GM23338 (cell line): ENCODE measurements at regions not wholly inside any gene's neighbourhood (a gene's known extent, or its start where the extent isn't known, plus 50 kb on each side); places are given as distances from the start of the nearest gene placed in this dataset.

ENCODE experiments used
- ATAC-seq: fragments of 200-7000 bp; cut with Tn5 transposase; 3 replicates; pipeline ENCODE4 v1.9.1; 2020
- DNase-seq: peaks from one replicate; pipeline ENCODE4 v3.0.0-alpha.2; 2015; ENCODE audit warnings: low spot score
- H2AFZ ChIP-seq: fragments of 200-600 bp; sonication (generic); 2 replicates; pipeline ENCODE4 v1.8.0; 2016; ENCODE audit warnings: antibody characterized with exemption, mild to moderate bottlenecking, moderate library complexity
- H3F3A ChIP-seq: fragments of 200-600 bp; sonication (generic); replicated peaks from 2 replicates; pipeline ENCODE4 v1.8.0; 2017; ENCODE audit warnings: antibody characterized with exemption, mixed run types, low read depth
- H3K27ac ChIP-seq: fragments of 200-600 bp; sonication (generic); 2 replicates; pipeline ENCODE4 v1.6.1; 2016; ENCODE audit warnings: low read depth
- H3K27me3 ChIP-seq: fragments of 200-600 bp; sonication (generic); 2 replicates; pipeline ENCODE4 v1.8.0; 2016; ENCODE audit warnings: mild to moderate bottlenecking, mixed run types, moderate library complexity; ENCODE audit not compliant: insufficient read depth
- H3K36me3 ChIP-seq: fragments of 200-600 bp; sonication (generic); 2 replicates; pipeline ENCODE4 v1.8.0; 2016; ENCODE audit warnings: mild to moderate bottlenecking; ENCODE audit not compliant: insufficient read depth
- H3K4me1 ChIP-seq: fragments of 200-600 bp; sonication (generic); 2 replicates; pipeline ENCODE4 v1.8.0; 2016; ENCODE audit warnings: mild to moderate bottlenecking, moderate library complexity; ENCODE audit not compliant: insufficient read depth
- H3K4me2 ChIP-seq: fragments of 200-600 bp; sonication (generic); 2 replicates; pipeline ENCODE4 v1.7.1; 2017; ENCODE audit warnings: mixed run types
- H3K4me3 ChIP-seq: fragments of 200-600 bp; sonication (generic); 2 replicates; pipeline ENCODE4 v1.6.1; 2016; ENCODE audit warnings: mixed run types
- H3K79me2 ChIP-seq: fragments of 200-600 bp; sonication (generic); replicated peaks from 2 replicates; pipeline ENCODE4 v1.8.0; 2017; ENCODE audit warnings: mild to moderate bottlenecking; ENCODE audit not compliant: insufficient read depth
- H3K9me2 ChIP-seq: fragments of 200-600 bp; sonication (generic); 2 replicates; pipeline ENCODE4 v1.8.0; 2017; ENCODE audit not compliant: insufficient read depth
- H4K20me1 ChIP-seq: fragments of 200-600 bp; sonication (generic); replicated peaks from 2 replicates; pipeline ENCODE4 v1.8.0; 2017; ENCODE audit warnings: mild to moderate bottlenecking; ENCODE audit not compliant: insufficient read depth
- H3K27ac Mint-ChIP-seq: 2 replicates; pipeline ENCODE4 v1.8.0; 2020; ENCODE audit warnings: inconsistent platforms, mild to moderate bottlenecking, moderate library complexity, mixed read lengths
- H3K27me3 Mint-ChIP-seq: 3 replicates; pipeline ENCODE4 v1.8.0; 2022; ENCODE audit warnings: low read depth, mild to moderate bottlenecking, moderate library complexity, mixed read lengths, inconsistent platforms; ENCODE audit not compliant: insufficient read depth, poor library complexity
- H3K36me3 Mint-ChIP-seq: 3 replicates; pipeline ENCODE4 v1.8.0; 2021; ENCODE audit warnings: low read depth, mild to moderate bottlenecking, inconsistent platforms, moderate library complexity, mixed read lengths
- H3K4me1 Mint-ChIP-seq: 3 replicates; pipeline ENCODE4 v1.8.0; 2020; ENCODE audit warnings: mild to moderate bottlenecking, inconsistent platforms, mixed read lengths
- H3K4me3 Mint-ChIP-seq: 3 replicates; pipeline ENCODE4 v1.8.0; 2021; ENCODE audit warnings: moderate library complexity, mild to moderate bottlenecking, inconsistent platforms, mixed read lengths
- H3K9me3 Mint-ChIP-seq: 3 replicates; pipeline ENCODE4 v1.8.0; 2020; ENCODE audit warnings: moderate library complexity, mild to moderate bottlenecking, inconsistent platforms, mixed read lengths
- CREB1 ChIP-seq: fragments of 250-450 bp; sonication (Bioruptor Pico); IDR thresholded peaks from 2 replicates; pipeline ENCODE4 v1.5.0; 2020; ENCODE audit warnings: low read depth, mild to moderate bottlenecking, moderate library complexity
- CTCF ChIP-seq, 2 experiments: fragments of 200-600 bp in 1 of 2; sonication (generic) in 1 of 2; conservative IDR thresholded peaks; 2 replicates each; pipeline versions ENCODE4 v1.5.1 to v1.6.1; 2016 to 2017; ENCODE audit warnings: antibody characterized with exemption in 2 of 2, low read depth in 2 of 2, mild to moderate bottlenecking in 2 of 2, moderate library complexity in 1 of 2
- ETS1 ChIP-seq: IDR thresholded peaks from 2 replicates; pipeline ENCODE4 v1.6.1; 2016; ENCODE audit warnings: antibody characterized with exemption
- EZH2 ChIP-seq: fragments of 200-600 bp; sonication (generic); IDR thresholded peaks from one replicate; pipeline ENCODE4 v1.8.0; 2017; ENCODE audit warnings: antibody characterized with exemption, mild to moderate bottlenecking, low read depth; ENCODE audit not compliant: unreplicated experiment
- EZH2phosphoT487 ChIP-seq: fragments of 200-600 bp; sonication (generic); IDR thresholded peaks from one replicate; pipeline ENCODE4 v1.8.1; 2018; ENCODE audit warnings: antibody characterized with exemption; ENCODE audit not compliant: unreplicated experiment
- JUNB ChIP-seq: IDR thresholded peaks from one replicate; pipeline ENCODE4 v1.6.1; 2016; ENCODE audit warnings: antibody characterized with exemption; ENCODE audit not compliant: unreplicated experiment
- NANOG ChIP-seq: IDR thresholded peaks from 2 replicates; pipeline ENCODE4 v1.6.1; 2016; ENCODE audit warnings: antibody characterized with exemption, borderline replicate concordance
- POLR2AphosphoS5 ChIP-seq: IDR thresholded peaks from 2 replicates; pipeline ENCODE4 v1.6.1; 2016; ENCODE audit warnings: antibody characterized with exemption, low read depth
- REST ChIP-seq: IDR thresholded peaks from one replicate; pipeline ENCODE4 v1.6.1; 2018; ENCODE audit warnings: antibody characterized with exemption; ENCODE audit not compliant: unreplicated experiment
- STAT1 ChIP-seq: IDR thresholded peaks from one replicate; pipeline ENCODE4 v1.6.1; 2016; ENCODE audit warnings: antibody characterized with exemption; ENCODE audit not compliant: unreplicated experiment
- ZNF114 ChIP-seq: fragments of 250-450 bp; sonication (Bioruptor Pico); IDR thresholded peaks from 2 replicates; pipeline ENCODE4 v1.5.0; 2020; ENCODE audit warnings: mild to moderate bottlenecking, moderate library complexity
- ZNF331 ChIP-seq: fragments of 250-450 bp; sonication (Bioruptor Pico); IDR thresholded peaks from 2 replicates; pipeline ENCODE4 v1.5.0; 2020; ENCODE audit warnings: low read depth, mild to moderate bottlenecking, moderate library complexity
- ZNF462 ChIP-seq: fragments of 250-450 bp; sonication (Bioruptor Pico); IDR thresholded peaks from 2 replicates; pipeline ENCODE4 v1.5.0; 2020; ENCODE audit warnings: mild to moderate bottlenecking, moderate library complexity

GRCh38 chr11:129732941-129733340 is 82.7 kb upstream of the TMEM45B start:
- no peaks in the 10 kb centered on the region for H3F3A ChIP-seq
- H3K4me1 ChIP-seq: no peaks in the 10 kb centered on the region
- no peak overlapping the region for H3K4me3 ChIP-seq
- no peaks in the 10 kb centered on the region for H3K36me3 Mint-ChIP-seq
- no peaks in the 10 kb centered on the region for H3K27me3 ChIP-seq
- no peak for TF ChIP-seq JUNB
- no peak for TF ChIP-seq CREB1 (CRISPR knock-in tag)
- TF ChIP-seq CTCF (conservative IDR thresholded peaks at IDR 0.05; ENCODE audit: low read depth in 2 of 2): no peak
- TF ChIP-seq ZNF462: no peak
- TF ChIP-seq ETS1: no peak
- no peak for TF ChIP-seq POLR2AphosphoS5
- TF ChIP-seq REST: no peak
- no peak for TF ChIP-seq STAT1
- TF ChIP-seq NANOG: no peak
- no peak for TF ChIP-seq ZNF331 (CRISPR knock-in tag)
- TF ChIP-seq EZH2phosphoT487: no peak
- no peak for TF ChIP-seq ZNF114 (CRISPR knock-in tag)
- TF ChIP-seq EZH2: no peak
- no peak overlapping the region for H3K27ac Mint-ChIP-seq
- H3K4me1 Mint-ChIP-seq: no peaks in the 10 kb centered on the region
- no peak for ATAC-seq
- no peaks in the 10 kb centered on the region for H3K9me2 ChIP-seq
- no peak overlapping the region for H3K4me3 Mint-ChIP-seq
- no peaks in the 10 kb centered on the region for H3K9me3 Mint-ChIP-seq
- H3K27ac ChIP-seq: no peak overlapping the region
- no peaks in the 10 kb centered on the region for H3K36me3 ChIP-seq
- peaks cover 8% of the 10 kb centered on the region for H3K27me3 Mint-ChIP-seq
- H3K79me2 ChIP-seq: no peaks in the 10 kb centered on the region
- H4K20me1 ChIP-seq: no peaks in the 10 kb centered on the region
- H3K4me2 ChIP-seq: no peak overlapping the region
- H2AFZ ChIP-seq: no peak overlapping the region
- no peak for DNase-seq
